ENCODE measurements at regions not wholly inside any gene's neighbourhood (a gene's known extent, or its start where the extent isn't known, plus 50 kb on each side); places are given as distances from the start of the nearest gene placed in this dataset.

GRCh38 chr10:61294131-61294530, 159.1 kb downstream of the TMEM26 start:
- Histone ChIP-seq H3K4me1 (no peaks in the 10 kb centered on the region), H3K27ac (peak overlapping the region in 1 of 4 donors; percentile 23), H3K36me3 (no peaks in the 10 kb centered on the region), H3K4me3 (no peak overlapping the region), H3K27me3 (no peaks in the 10 kb centered on the region), H3K9me3 (no peaks in the 10 kb centered on the region)
- DNase-seq: no peak
- TF ChIP-seq CTCF (IDR thresholded peaks at IDR 0.05): no peak
- TF ChIP-seq POLR2A (IDR thresholded peaks at IDR 0.05): no peak

- no peaks in the 10 kb centered on the region for H3K9me3 ChIP-seq
- H3K27ac ChIP-seq: no peak overlapping the region
- DNase-seq: no peak
- no peak for TF ChIP-seq CTCF (IDR thresholded peaks at IDR 0.05)
- no peak for TF ChIP-seq POLR2A (IDR thresholded peaks at IDR 0.05)
- no peaks in the 10 kb centered on the region for H3K27me3 ChIP-seq
- no peaks in the 10 kb centered on the region for H3K36me3 ChIP-seq
- no peaks in the 10 kb centered on the region for H3K4me1 ChIP-seq
- no peak overlapping the region for H3K4me3 ChIP-seq
Measured at GRCh38 chr10:61289813-61290212, 163.4 kb downstream of the TMEM26 start.

GRCh38 chr10:61286686-61287085, 166.5 kb downstream of the TMEM26 start:
- no peaks in the 10 kb centered on the region for H3K27me3 ChIP-seq
- no peaks in the 10 kb centered on the region for H3K36me3 ChIP-seq
- H3K27ac ChIP-seq: no peak overlapping the region
- no peak for DNase-seq
- TF ChIP-seq POLR2A (IDR thresholded peaks at IDR 0.05) (no peak), CTCF (IDR thresholded peaks at IDR 0.05) (no peak)
- peaks cover 0 to 4% (median 0%) of the 10 kb centered on the region in 4 donors for H3K4me1 ChIP-seq
- H3K9me3 ChIP-seq: no peaks in the 10 kb centered on the region
- no peak overlapping the region for H3K4me3 ChIP-seq

GRCh38 chr10:61285749-61286148, 167.4 kb downstream of the TMEM26 start:
- Histone ChIP-seq H3K4me3 (no peak overlapping the region), H3K4me1 (peaks cover 0 to 4% (median 0%) of the 10 kb centered on the region in 4 donors), H3K9me3 (no peaks in the 10 kb centered on the region), H3K27me3 (no peaks in the 10 kb centered on the region), H3K36me3 (no peaks in the 10 kb centered on the region), H3K27ac (no peak overlapping the region)
- DNase-seq: no peak
- no peak for TF ChIP-seq POLR2A (IDR thresholded peaks at IDR 0.05)

- Histone ChIP-seq H3K36me3 (no peaks in the 10 kb centered on the region), H3K27me3 (no peaks in the 10 kb centered on the region), H3K27ac (peak overlapping the region in 1 of 4 donors; percentile 15), H3K9me3 (no peaks in the 10 kb centered on the region), H3K4me1 (peaks cover 0 to 4% (median 0%) of the 10 kb centered on the region in 4 donors), H3K4me3 (no peak overlapping the region)
- no peak for DNase-seq
- no peak for TF ChIP-seq POLR2A (IDR thresholded peaks at IDR 0.05)
- peak; percentile 60 to 85 (median 77) for TF ChIP-seq CTCF (IDR thresholded peaks at IDR 0.05)
Measured at GRCh38 chr10:61284222-61284890, 168.8 kb downstream of the TMEM26 start.

GRCh38 chr10:61283481-61284221, 169.5 kb downstream of the TMEM26 start:
- no peaks in the 10 kb centered on the region for H3K9me3 ChIP-seq
- no peak for TF ChIP-seq CTCF (IDR thresholded peaks at IDR 0.05)
- no peak for TF ChIP-seq POLR2A (IDR thresholded peaks at IDR 0.05)
- H3K27me3 ChIP-seq: no peaks in the 10 kb centered on the region
- H3K27ac ChIP-seq: peak overlapping the region in 1 of 4 donors; percentile 15
- no peak for DNase-seq
- H3K4me3 ChIP-seq: no peak overlapping the region
- peaks cover 0 to 4% (median 0%) of the 10 kb centered on the region in 4 donors for H3K4me1 ChIP-seq
- no peaks in the 10 kb centered on the region for H3K36me3 ChIP-seq

Measured in Peyer's patch (tissue), 4 donors.